ENCODE measurements at regions not wholly inside any gene's neighbourhood (a gene's known extent, or its start where the extent isn't known, plus 50 kb on each side); places are given as distances from the start of the nearest gene placed in this dataset.

DNA sequence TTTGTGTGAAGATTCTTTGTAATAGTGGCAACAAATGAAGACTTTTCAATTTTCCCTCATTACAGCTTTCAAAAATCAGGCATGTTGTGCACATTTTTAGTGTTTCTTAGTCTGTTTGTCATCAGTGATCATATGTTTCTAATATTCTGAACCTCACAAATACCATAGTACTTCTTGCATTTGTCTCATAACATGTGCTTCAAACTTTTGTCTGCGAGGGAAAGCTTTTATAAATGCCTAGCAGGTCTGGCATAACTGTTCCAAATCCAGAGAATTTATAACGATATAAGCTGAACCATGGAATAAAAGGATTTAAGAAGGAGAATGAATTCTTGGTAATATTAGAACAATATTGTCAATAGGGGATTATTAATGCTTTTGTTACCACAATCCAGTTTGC, 670.2 kb downstream of the RFPL4B start:
- no peaks in the 10 kb centered on the region for H3K36me3 ChIP-seq (ENCODE audit: insufficient read depth)
- H3K79me2 ChIP-seq (replicated peaks; ENCODE audit: insufficient read depth): no peaks in the 10 kb centered on the region
- H3K4me3 ChIP-seq: no peak overlapping the region
- H4K20me1 ChIP-seq (replicated peaks; ENCODE audit: insufficient read depth): no peaks in the 10 kb centered on the region
- Mint-ChIP-seq H3K9me3 (no peaks in the 10 kb centered on the region), H3K27me3 (ENCODE audit: insufficient read depth, low read depth, poor library complexity) (no peaks in the 10 kb centered on the region), H3K4me1 (0 out of 3 replicates have a peak, but pooled peaks cover 3% of the 10 kb centered on the region), H3K4me3 (no peak overlapping the region), H3K36me3 (ENCODE audit: low read depth) (no peaks in the 10 kb centered on the region), H3K27ac (no peak overlapping the region)
- no peaks in the 10 kb centered on the region for H3K4me1 ChIP-seq (ENCODE audit: insufficient read depth)
- H3F3A ChIP-seq (replicated peaks; ENCODE audit: low read depth): no peaks in the 10 kb centered on the region
- H3K27ac ChIP-seq (ENCODE audit: low read depth): no peak overlapping the region
- no peaks in the 10 kb centered on the region for H3K27me3 ChIP-seq (ENCODE audit: insufficient read depth)
- no peak for TF ChIP-seq POLR2AphosphoS5 (IDR thresholded peaks at IDR 0.05; ENCODE audit: low read depth)
- TF ChIP-seq, protein P1, sequence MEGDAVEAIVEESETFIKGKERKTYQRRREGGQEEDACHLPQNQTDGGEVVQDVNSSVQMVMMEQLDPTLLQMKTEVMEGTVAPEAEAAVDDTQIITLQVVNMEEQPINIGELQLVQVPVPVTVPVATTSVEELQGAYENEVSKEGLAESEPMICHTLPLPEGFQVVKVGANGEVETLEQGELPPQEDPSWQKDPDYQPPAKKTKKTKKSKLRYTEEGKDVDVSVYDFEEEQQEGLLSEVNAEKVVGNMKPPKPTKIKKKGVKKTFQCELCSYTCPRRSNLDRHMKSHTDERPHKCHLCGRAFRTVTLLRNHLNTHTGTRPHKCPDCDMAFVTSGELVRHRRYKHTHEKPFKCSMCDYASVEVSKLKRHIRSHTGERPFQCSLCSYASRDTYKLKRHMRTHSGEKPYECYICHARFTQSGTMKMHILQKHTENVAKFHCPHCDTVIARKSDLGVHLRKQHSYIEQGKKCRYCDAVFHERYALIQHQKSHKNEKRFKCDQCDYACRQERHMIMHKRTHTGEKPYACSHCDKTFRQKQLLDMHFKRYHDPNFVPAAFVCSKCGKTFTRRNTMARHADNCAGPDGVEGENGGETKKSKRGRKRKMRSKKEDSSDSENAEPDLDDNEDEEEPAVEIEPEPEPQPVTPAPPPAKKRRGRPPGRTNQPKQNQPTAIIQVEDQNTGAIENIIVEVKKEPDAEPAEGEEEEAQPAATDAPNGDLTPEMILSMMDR (conservative IDR thresholded peaks at IDR 0.05; ENCODE audit: low read depth in 2 of 2): no peak
- TF ChIP-seq STAT1 (IDR thresholded peaks at IDR 0.05; ENCODE audit: unreplicated experiment): no peak
- no peak for TF ChIP-seq ZNF114 (CRISPR knock-in tag; IDR thresholded peaks at IDR 0.05)
- TF ChIP-seq, protein P2, sequence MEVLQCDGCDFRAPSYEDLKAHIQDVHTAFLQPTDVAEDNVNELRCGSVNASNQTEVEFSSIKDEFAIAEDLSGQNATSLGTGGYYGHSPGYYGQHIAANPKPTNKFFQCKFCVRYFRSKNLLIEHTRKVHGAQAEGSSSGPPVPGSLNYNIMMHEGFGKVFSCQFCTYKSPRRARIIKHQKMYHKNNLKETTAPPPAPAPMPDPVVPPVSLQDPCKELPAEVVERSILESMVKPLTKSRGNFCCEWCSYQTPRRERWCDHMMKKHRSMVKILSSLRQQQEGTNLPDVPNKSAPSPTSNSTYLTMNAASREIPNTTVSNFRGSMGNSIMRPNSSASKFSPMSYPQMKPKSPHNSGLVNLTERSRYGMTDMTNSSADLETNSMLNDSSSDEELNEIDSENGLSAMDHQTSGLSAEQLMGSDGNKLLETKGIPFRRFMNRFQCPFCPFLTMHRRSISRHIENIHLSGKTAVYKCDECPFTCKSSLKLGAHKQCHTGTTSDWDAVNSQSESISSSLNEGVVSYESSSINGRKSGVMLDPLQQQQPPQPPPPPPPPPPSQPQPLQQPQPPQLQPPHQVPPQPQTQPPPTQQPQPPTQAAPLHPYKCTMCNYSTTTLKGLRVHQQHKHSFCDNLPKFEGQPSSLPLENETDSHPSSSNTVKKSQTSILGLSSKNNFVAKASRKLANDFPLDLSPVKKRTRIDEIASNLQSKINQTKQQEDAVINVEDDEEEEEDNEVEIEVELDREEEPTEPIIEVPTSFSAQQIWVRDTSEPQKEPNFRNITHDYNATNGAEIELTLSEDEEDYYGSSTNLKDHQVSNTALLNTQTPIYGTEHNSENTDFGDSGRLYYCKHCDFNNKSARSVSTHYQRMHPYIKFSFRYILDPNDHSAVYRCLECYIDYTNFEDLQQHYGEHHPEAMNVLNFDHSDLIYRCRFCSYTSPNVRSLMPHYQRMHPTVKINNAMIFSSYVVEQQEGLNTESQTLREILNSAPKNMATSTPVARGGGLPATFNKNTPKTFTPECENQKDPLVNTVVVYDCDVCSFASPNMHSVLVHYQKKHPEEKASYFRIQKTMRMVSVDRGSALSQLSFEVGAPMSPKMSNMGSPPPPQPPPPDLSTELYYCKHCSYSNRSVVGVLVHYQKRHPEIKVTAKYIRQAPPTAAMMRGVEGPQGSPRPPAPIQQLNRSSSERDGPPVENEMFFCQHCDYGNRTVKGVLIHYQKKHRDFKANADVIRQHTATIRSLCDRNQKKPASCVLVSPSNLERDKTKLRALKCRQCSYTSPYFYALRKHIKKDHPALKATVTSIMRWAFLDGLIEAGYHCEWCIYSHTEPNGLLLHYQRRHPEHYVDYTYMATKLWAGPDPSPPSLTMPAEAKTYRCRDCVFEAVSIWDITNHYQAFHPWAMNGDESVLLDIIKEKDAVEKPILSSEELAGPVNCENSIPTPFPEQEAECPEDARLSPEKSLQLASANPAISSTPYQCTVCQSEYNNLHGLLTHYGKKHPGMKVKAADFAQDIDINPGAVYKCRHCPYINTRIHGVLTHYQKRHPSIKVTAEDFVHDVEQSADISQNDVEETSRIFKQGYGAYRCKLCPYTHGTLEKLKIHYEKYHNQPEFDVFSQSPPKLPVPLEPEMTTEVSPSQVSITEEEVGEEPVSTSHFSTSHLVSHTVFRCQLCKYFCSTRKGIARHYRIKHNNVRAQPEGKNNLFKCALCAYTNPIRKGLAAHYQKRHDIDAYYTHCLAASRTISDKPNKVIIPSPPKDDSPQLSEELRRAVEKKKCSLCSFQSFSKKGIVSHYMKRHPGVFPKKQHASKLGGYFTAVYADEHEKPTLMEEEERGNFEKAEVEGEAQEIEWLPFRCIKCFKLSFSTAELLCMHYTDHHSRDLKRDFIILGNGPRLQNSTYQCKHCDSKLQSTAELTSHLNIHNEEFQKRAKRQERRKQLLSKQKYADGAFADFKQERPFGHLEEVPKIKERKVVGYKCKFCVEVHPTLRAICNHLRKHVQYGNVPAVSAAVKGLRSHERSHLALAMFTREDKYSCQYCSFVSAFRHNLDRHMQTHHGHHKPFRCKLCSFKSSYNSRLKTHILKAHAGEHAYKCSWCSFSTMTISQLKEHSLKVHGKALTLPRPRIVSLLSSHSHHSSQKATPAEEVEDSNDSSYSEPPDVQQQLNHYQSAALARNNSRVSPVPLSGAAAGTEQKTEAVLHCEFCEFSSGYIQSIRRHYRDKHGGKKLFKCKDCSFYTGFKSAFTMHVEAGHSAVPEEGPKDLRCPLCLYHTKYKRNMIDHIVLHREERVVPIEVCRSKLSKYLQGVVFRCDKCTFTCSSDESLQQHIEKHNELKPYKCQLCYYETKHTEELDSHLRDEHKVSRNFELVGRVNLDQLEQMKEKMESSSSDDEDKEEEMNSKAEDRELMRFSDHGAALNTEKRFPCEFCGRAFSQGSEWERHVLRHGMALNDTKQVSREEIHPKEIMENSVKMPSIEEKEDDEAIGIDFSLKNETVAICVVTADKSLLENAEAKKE (CRISPR knock-in tag; IDR thresholded peaks at IDR 0.05): no peak
- TF ChIP-seq ZNF331 (CRISPR knock-in tag; IDR thresholded peaks at IDR 0.05; ENCODE audit: low read depth): no peak
- TF ChIP-seq, protein P3, sequence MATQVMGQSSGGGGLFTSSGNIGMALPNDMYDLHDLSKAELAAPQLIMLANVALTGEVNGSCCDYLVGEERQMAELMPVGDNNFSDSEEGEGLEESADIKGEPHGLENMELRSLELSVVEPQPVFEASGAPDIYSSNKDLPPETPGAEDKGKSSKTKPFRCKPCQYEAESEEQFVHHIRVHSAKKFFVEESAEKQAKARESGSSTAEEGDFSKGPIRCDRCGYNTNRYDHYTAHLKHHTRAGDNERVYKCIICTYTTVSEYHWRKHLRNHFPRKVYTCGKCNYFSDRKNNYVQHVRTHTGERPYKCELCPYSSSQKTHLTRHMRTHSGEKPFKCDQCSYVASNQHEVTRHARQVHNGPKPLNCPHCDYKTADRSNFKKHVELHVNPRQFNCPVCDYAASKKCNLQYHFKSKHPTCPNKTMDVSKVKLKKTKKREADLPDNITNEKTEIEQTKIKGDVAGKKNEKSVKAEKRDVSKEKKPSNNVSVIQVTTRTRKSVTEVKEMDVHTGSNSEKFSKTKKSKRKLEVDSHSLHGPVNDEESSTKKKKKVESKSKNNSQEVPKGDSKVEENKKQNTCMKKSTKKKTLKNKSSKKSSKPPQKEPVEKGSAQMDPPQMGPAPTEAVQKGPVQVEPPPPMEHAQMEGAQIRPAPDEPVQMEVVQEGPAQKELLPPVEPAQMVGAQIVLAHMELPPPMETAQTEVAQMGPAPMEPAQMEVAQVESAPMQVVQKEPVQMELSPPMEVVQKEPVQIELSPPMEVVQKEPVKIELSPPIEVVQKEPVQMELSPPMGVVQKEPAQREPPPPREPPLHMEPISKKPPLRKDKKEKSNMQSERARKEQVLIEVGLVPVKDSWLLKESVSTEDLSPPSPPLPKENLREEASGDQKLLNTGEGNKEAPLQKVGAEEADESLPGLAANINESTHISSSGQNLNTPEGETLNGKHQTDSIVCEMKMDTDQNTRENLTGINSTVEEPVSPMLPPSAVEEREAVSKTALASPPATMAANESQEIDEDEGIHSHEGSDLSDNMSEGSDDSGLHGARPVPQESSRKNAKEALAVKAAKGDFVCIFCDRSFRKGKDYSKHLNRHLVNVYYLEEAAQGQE (IDR thresholded peaks at IDR 0.05; ENCODE audit: unreplicated experiment): no peak
- no peak for TF ChIP-seq EZH2 (IDR thresholded peaks at IDR 0.05; ENCODE audit: low read depth, unreplicated experiment)
- no peak for TF ChIP-seq JUNB (IDR thresholded peaks at IDR 0.05; ENCODE audit: unreplicated experiment)
- TF ChIP-seq CREB1 (CRISPR knock-in tag; IDR thresholded peaks at IDR 0.05; ENCODE audit: low read depth): no peak
- DNase-seq (ENCODE audit: low spot score) (no peak), ATAC-seq (no peak)
- H3K9me2 ChIP-seq (ENCODE audit: insufficient read depth): no peaks in the 10 kb centered on the region
- H3K4me2 ChIP-seq: no peak overlapping the region
- no peak overlapping the region for H2AFZ ChIP-seq
